NB4 (cell line): ENCODE measurements at regions not wholly inside any gene's neighbourhood (a gene's known extent, or its start where the extent isn't known, plus 50 kb on each side); places are given as distances from the start of the nearest gene placed in this dataset.

Experiments
- DNase-seq: peaks from one replicate; pipeline ENCODE4 v3.0.0; 2010; ENCODE audit warnings: low read depth
- H3K4me3 ChIP-seq: one replicate; pipeline ENCODE4 v1.5.1; 2011; ENCODE audit warnings: mild to moderate bottlenecking, low read depth, low read length, moderate library complexity
- CTCF ChIP-seq: IDR thresholded peaks from one replicate; pipeline ENCODE4 v1.5.1; 2012; ENCODE audit warnings: low read depth, low read length
- MAX ChIP-seq: IDR thresholded peaks from 2 replicates; pipeline ENCODE4 v1.6.1; 2011; ENCODE audit warnings: low read depth, low read length
- MYC ChIP-seq: IDR thresholded peaks from 2 replicates; pipeline ENCODE4 v1.6.1; 2011; ENCODE audit warnings: low read depth, low read length
- POLR2A ChIP-seq: IDR thresholded peaks from 2 replicates; pipeline ENCODE4 v1.6.1; 2011; ENCODE audit warnings: mild to moderate bottlenecking; ENCODE audit not compliant: insufficient read length; ENCODE audit errors: extremely low read depth

- TF ChIP-seq CTCF (no peak), POLR2A (no peak), MAX (no peak), MYC (no peak)
- DNase-seq: no peak
- H3K4me3 ChIP-seq: no peak overlapping the region
Observed at GRCh38 chr1:37130221-37130948, 96.1 kb upstream of the GRIK3 start.

- H3K4me3 ChIP-seq: no peak overlapping the region
- DNase-seq: no peak
- no peak for TF ChIP-seq CTCF
- TF ChIP-seq MYC: no peak
- TF ChIP-seq MAX: no peak
- TF ChIP-seq POLR2A: no peak
Observed at GRCh38 chr1:37131281-37131680, 97.0 kb upstream of the GRIK3 start.

GRCh38 chr1:37133276-37134145 is 99.2 kb upstream of the GRIK3 start:
- DNase-seq: no peak
- TF ChIP-seq MYC (no peak), CTCF (no peak), POLR2A (no peak), MAX (no peak)
- no peak overlapping the region for H3K4me3 ChIP-seq

- DNase-seq: no peak
- TF ChIP-seq MYC (no peak), CTCF (no peak), POLR2A (no peak), MAX (no peak)
- H3K4me3 ChIP-seq: no peak overlapping the region
Observed at GRCh38 chr1:37134599-37134998, 100.3 kb upstream of the GRIK3 start.

GRCh38 chr1:37135032-37135431 is 100.7 kb upstream of the GRIK3 start:
- H3K4me3 ChIP-seq: no peak overlapping the region
- TF ChIP-seq POLR2A: no peak
- no peak for TF ChIP-seq MYC
- TF ChIP-seq CTCF: no peak
- no peak for TF ChIP-seq MAX
- no peak for DNase-seq
